Heart left ventricle (tissue), 13 donors: ENCODE measurements at regions not wholly inside any gene's neighbourhood (a gene's known extent, or its start where the extent isn't known, plus 50 kb on each side); places are given as distances from the start of the nearest gene placed in this dataset.

Source experiments
- POLR2A ChIP-seq, 2 donors: fragments of 450-650 bp; IDR thresholded peaks; one replicate each; pipeline ENCODE4 v1.6.1; 2017; ENCODE audit warnings: antibody characterized with exemption in 2 of 2, mild to moderate bottlenecking in 2 of 2, moderate library complexity in 2 of 2
- TF ChIP-seq, protein P1 (sequence below), 12 donors: fragments of 200-600 bp; sonication (generic) in 4 of 12; IDR thresholded peaks; one replicate each; pipeline versions ENCODE4 v1.5.0 to v1.8.0; 2018 to 2022; ENCODE audit warnings: antibody characterized with exemption in 12 of 12, mild to moderate bottlenecking in 5 of 12
- donor health status: ischemic (EF 13 %, LVEDD 7.1; RV severe dilation, severe dysfunction).
- donor health status: DM: no; HTN: yes; CAD: no.
- donor health status: DM: no; HTN: no; CAD: no.
- donor health status: ischemic (EF 25% LVEDD 6.9; RV normal size, moderate dysfunction).
- donor health status: ischemic (EF 25% LVEDD 5.7; RV mildly dilated, moderate dysfunction).
- donor health status: ischemic (EF 35%, LVEDD 5.7; RV mildly dilated, moderate dysfunction).
- donor health status: nonischemic (EF 11% LVEDD 7.7; RV severe dilation, severe dysfunction).
- donor health status: DM: yes; HTN: yes; CAD: no.
- donor health status: PGD.
- donor health status: ischemic (EF 29% LVEDD 5.4; RV normal size, mild dysfunction).
- donor health status: nonischemic (EF 23%, LVEDD 6.1; RV moderate dilation, normal function).

- TF ChIP-seq POLR2A (IDR thresholded peaks at IDR 0.05): no peak
- TF ChIP-seq, protein P1, sequence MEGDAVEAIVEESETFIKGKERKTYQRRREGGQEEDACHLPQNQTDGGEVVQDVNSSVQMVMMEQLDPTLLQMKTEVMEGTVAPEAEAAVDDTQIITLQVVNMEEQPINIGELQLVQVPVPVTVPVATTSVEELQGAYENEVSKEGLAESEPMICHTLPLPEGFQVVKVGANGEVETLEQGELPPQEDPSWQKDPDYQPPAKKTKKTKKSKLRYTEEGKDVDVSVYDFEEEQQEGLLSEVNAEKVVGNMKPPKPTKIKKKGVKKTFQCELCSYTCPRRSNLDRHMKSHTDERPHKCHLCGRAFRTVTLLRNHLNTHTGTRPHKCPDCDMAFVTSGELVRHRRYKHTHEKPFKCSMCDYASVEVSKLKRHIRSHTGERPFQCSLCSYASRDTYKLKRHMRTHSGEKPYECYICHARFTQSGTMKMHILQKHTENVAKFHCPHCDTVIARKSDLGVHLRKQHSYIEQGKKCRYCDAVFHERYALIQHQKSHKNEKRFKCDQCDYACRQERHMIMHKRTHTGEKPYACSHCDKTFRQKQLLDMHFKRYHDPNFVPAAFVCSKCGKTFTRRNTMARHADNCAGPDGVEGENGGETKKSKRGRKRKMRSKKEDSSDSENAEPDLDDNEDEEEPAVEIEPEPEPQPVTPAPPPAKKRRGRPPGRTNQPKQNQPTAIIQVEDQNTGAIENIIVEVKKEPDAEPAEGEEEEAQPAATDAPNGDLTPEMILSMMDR (IDR thresholded peaks at IDR 0.05): no peak
Measured at GRCh38 chr7:35329026-35329425, 75.1 kb upstream of the TBX20 start.
